ENCODE measurements at regions not wholly inside any gene's neighbourhood (a gene's known extent, or its start where the extent isn't known, plus 50 kb on each side); places are given as distances from the start of the nearest gene placed in this dataset.
"Not testable (repeated sequence)": the region's sequence is repeated elsewhere in the genome, so short reads cannot be mapped to it uniquely, and the experiment has no call there.

GRCh38 chr10:106387063-106387462, 777.4 kb downstream of the SORCS1 start:
- DNase-seq (ENCODE audit: low read depth, low spot score), result no peak

GRCh38 chr10:106384496-106384895, 780.0 kb downstream of the SORCS1 start:
- DNase-seq (ENCODE audit: low read depth, low spot score), result no peak

- DNase-seq (ENCODE audit: low read depth, low spot score), result no peak
These were observed 783.8 kb downstream of the SORCS1 start for GRCh38 chr10:106380706-106381105.

GRCh38 chr10:106378251-106378650, 786.3 kb downstream of the SORCS1 start:
- no peak for DNase-seq (ENCODE audit: low read depth, low spot score)

GRCh38 chr10:106370751-106371150, 793.8 kb downstream of the SORCS1 start:
- DNase-seq (ENCODE audit: low read depth, low spot score), result no peak

GRCh38 chr10:106360870-106361269, 803.6 kb downstream of the SORCS1 start:
- peak; percentile 7 for DNase-seq (ENCODE audit: low read depth, low spot score)

- no peak for DNase-seq (ENCODE audit: low read depth, low spot score)
These were observed 809.1 kb downstream of the SORCS1 start for GRCh38 chr10:106355450-106355849.

- DNase-seq (ENCODE audit: low read depth, low spot score), result no peak
These were observed 815.6 kb downstream of the SORCS1 start for GRCh38 chr10:106348933-106349332.

- no peak for DNase-seq (ENCODE audit: low read depth, low spot score)
These were observed 817.0 kb downstream of the SORCS1 start for GRCh38 chr10:106347547-106347946.

- not testable (repeated sequence) for DNase-seq (ENCODE audit: low read depth, low spot score)
These were observed 821.0 kb downstream of the SORCS1 start for GRCh38 chr10:106343539-106343938.

- no peak for DNase-seq (ENCODE audit: low read depth, low spot score)
These were observed 823.1 kb downstream of the SORCS1 start for GRCh38 chr10:106341356-106341755.

GRCh38 chr10:106338486-106338885, 826.0 kb downstream of the SORCS1 start:
- DNase-seq (ENCODE audit: low read depth, low spot score), result peak; percentile 22

GRCh38 chr10:106336874-106337273, 827.6 kb downstream of the SORCS1 start:
- DNase-seq (ENCODE audit: low read depth, low spot score), result no peak

GRCh38 chr10:106327747-106328146, 836.8 kb downstream of the SORCS1 start:
- DNase-seq (ENCODE audit: low read depth, low spot score), result no peak

- no peak for DNase-seq (ENCODE audit: low read depth, low spot score)
These were observed 843.6 kb downstream of the SORCS1 start for GRCh38 chr10:106320876-106321275.

GRCh38 chr10:106320078-106320477, 844.4 kb downstream of the SORCS1 start:
- no peak for DNase-seq (ENCODE audit: low read depth, low spot score)

- no peak for DNase-seq (ENCODE audit: low read depth, low spot score)
These were observed 847.0 kb downstream of the SORCS1 start for GRCh38 chr10:106317554-106317953.

GRCh38 chr10:106313041-106313440, 851.5 kb downstream of the SORCS1 start:
- no peak for DNase-seq (ENCODE audit: low read depth, low spot score)

- no peak for DNase-seq (ENCODE audit: low read depth, low spot score)
These were observed 852.4 kb downstream of the SORCS1 start for GRCh38 chr10:106312087-106312486.

GRCh38 chr10:106311590-106311989, 852.9 kb downstream of the SORCS1 start:
- peak; percentile 2 for DNase-seq (ENCODE audit: low read depth, low spot score)

GRCh38 chr10:106310596-106310995, 853.9 kb downstream of the SORCS1 start:
- DNase-seq (ENCODE audit: low read depth, low spot score), result no peak

GRCh38 chr10:106309376-106309775, 855.1 kb downstream of the SORCS1 start:
- DNase-seq (ENCODE audit: low read depth, low spot score), result no peak

- DNase-seq (ENCODE audit: low read depth, low spot score), result no peak
These were observed 856.2 kb downstream of the SORCS1 start for GRCh38 chr10:106308284-106308683.

- DNase-seq (ENCODE audit: low read depth, low spot score), result no peak
These were observed 860.5 kb downstream of the SORCS1 start for GRCh38 chr10:106304056-106304455.

- no peak for DNase-seq (ENCODE audit: low read depth, low spot score)
These were observed 861.5 kb downstream of the SORCS1 start for GRCh38 chr10:106302961-106303360.
